VCaP (cell line): ENCODE measurements at regions not wholly inside any gene's neighbourhood (a gene's known extent, or its start where the extent isn't known, plus 50 kb on each side); places are given as distances from the start of the nearest gene placed in this dataset.

Experiments used
- H3K27ac ChIP-seq: fragments of 450-650 bp; 2 replicates; pipeline ENCODE4 v1.5.1; 2017
- CTCF ChIP-seq: fragments of 450-650 bp; conservative IDR thresholded peaks from 2 replicates; pipeline ENCODE4 v1.5.1; 2017; ENCODE audit warnings: mild to moderate bottlenecking, moderate library complexity

GRCh38 chr9:75574569-75574968 lies 315.9 kb upstream of the PCSK5 start:
- TF ChIP-seq CTCF = no peak
- no peak overlapping the region for H3K27ac ChIP-seq

- no peak for TF ChIP-seq CTCF
- H3K27ac ChIP-seq = no peak overlapping the region
Observed at GRCh38 chr9:75582870-75583269, 307.6 kb upstream of the PCSK5 start.

GRCh38 chr9:75588808-75589207 lies 301.7 kb upstream of the PCSK5 start:
- peak; percentile 66 for TF ChIP-seq CTCF
- H3K27ac ChIP-seq = no peak overlapping the region

GRCh38 chr9:75589497-75589896 lies 301.0 kb upstream of the PCSK5 start:
- TF ChIP-seq CTCF = no peak
- no peak overlapping the region for H3K27ac ChIP-seq

GRCh38 chr9:75591972-75592371 lies 298.5 kb upstream of the PCSK5 start:
- TF ChIP-seq CTCF = no peak
- no peak overlapping the region for H3K27ac ChIP-seq

- H3K27ac ChIP-seq = no peak overlapping the region
- no peak for TF ChIP-seq CTCF
Observed at GRCh38 chr9:75592586-75592985, 297.9 kb upstream of the PCSK5 start.

- H3K27ac ChIP-seq = no peak overlapping the region
- no peak for TF ChIP-seq CTCF
Observed at GRCh38 chr9:75593920-75594319, 296.6 kb upstream of the PCSK5 start.

GRCh38 chr9:75599126-75599525 lies 291.3 kb upstream of the PCSK5 start:
- H3K27ac ChIP-seq = no peak overlapping the region
- no peak for TF ChIP-seq CTCF
